HG03432 (cell line): ENCODE measurements at regions not wholly inside any gene's neighbourhood (a gene's known extent, or its start where the extent isn't known, plus 50 kb on each side); places are given as distances from the start of the nearest gene placed in this dataset.

Source experiments
- ATAC-seq: cut with Tn5 transposase; IDR thresholded peaks from one replicate; pipeline ENCODE4 v1.9.1; 2021; ENCODE audit warnings: mild to moderate bottlenecking, moderate library complexity; ENCODE audit not compliant: unreplicated experiment

GRCh38 chr2:43022896-43023295 is 203.5 kb downstream of the ZFP36L2 start:
- ATAC-seq, result no peak

- ATAC-seq, result no peak
These were observed 204.5 kb downstream of the ZFP36L2 start for GRCh38 chr2:43021791-43022509.

GRCh38 chr2:43020990-43021669 is 205.3 kb downstream of the ZFP36L2 start:
- no peak for ATAC-seq

- ATAC-seq, result no peak
These were observed 206.1 kb downstream of the ZFP36L2 start for GRCh38 chr2:43020296-43020695.

GRCh38 chr2:43019536-43020183 is 206.7 kb downstream of the ZFP36L2 start:
- no peak for ATAC-seq

- ATAC-seq, result no peak
These were observed 207.4 kb downstream of the ZFP36L2 start for GRCh38 chr2:43019025-43019367.

GRCh38 chr2:43018179-43019024 is 208.0 kb downstream of the ZFP36L2 start:
- no peak for ATAC-seq

- no peak for ATAC-seq
These were observed 212.5 kb downstream of the ZFP36L2 start for GRCh38 chr2:43013821-43014345.

- ATAC-seq, result no peak
These were observed 213.4 kb downstream of the ZFP36L2 start for GRCh38 chr2:43012966-43013365.

- no peak for ATAC-seq
These were observed 215.3 kb downstream of the ZFP36L2 start for GRCh38 chr2:43011158-43011491.

- ATAC-seq, result no peak
These were observed 215.8 kb downstream of the ZFP36L2 start for GRCh38 chr2:43010438-43011157.

- ATAC-seq, result no peak
These were observed 217.0 kb downstream of the ZFP36L2 start for GRCh38 chr2:43009448-43009847.

GRCh38 chr2:43008388-43008787 is 216.0 kb upstream of the HAAO start:
- ATAC-seq, result no peak

- ATAC-seq, result no peak
These were observed 215.5 kb upstream of the HAAO start for GRCh38 chr2:43007901-43008300.

GRCh38 chr2:43006834-43007543 is 214.6 kb upstream of the HAAO start:
- ATAC-seq, result no peak

- ATAC-seq, result no peak
These were observed 213.8 kb upstream of the HAAO start for GRCh38 chr2:43005975-43006833.

- ATAC-seq, result no peak
These were observed 213.0 kb upstream of the HAAO start for GRCh38 chr2:43005245-43005974.

GRCh38 chr2:43004879-43005244 is 212.5 kb upstream of the HAAO start:
- ATAC-seq, result no peak
